ENCODE measurements at regions not wholly inside any gene's neighbourhood (a gene's known extent, or its start where the extent isn't known, plus 50 kb on each side); places are given as distances from the start of the nearest gene placed in this dataset.

DNA sequence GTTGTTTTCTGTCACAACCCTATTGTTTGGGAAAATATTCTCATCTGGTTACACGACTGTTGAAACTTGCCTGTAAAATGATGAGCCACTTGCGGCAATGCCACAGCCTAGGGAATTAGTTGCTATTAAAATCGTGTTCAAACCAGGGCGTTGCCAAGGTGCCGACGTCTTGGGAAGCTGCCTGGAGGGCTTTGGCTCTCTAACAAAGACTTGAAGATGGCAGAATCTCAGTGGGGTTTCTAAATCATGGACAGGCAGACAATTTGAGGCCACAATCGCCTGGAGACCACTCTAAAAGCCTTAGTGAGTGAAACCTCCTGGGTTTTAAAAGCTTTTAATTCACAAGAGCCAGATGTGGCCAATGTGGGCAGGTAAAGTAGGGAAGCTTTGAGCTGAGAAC lies 117.2 kb upstream of the BMAL1 start:
- DNase-seq (ENCODE audit: low read depth, low spot score) (no peak), ATAC-seq (no peak)
- no TSS peak for BruUV-seq (replicated peaks)
- in situ Hi-C loops (cut with HindIII; ENCODE audit: low pct_unique_long_range_greater_than_20kb, low sequenced_read_pairs): no loop called here
- intact Hi-C loops (cut with micrococcal nuclease; ENCODE audit: unreplicated experiment): no loop called here
- ChIA-PET CTCF (no interaction called here), POLR2A (no interaction called here)
- Histone ChIP-seq H3K27me3 (ENCODE audit: control insufficient read depth, insufficient read depth, low read length) (peaks cover 8% of the 10 kb centered on the region), H3K9me3 (ENCODE audit: control insufficient read depth, insufficient read depth, low read depth, low read length) (no peaks in the 10 kb centered on the region), H3K36me3 (ENCODE audit: control insufficient read depth, insufficient read depth, low read length) (no peaks in the 10 kb centered on the region), H3K4me1 (ENCODE audit: control insufficient read depth, insufficient read depth, low read length) (no peaks in the 10 kb centered on the region), H3K27ac (ENCODE audit: low read length) (no peak overlapping the region), H3K4me3 (ENCODE audit: low read depth in 2 of 2, low read length in 2 of 2) (no peak overlapping the region)
- TF ChIP-seq, protein P1, sequence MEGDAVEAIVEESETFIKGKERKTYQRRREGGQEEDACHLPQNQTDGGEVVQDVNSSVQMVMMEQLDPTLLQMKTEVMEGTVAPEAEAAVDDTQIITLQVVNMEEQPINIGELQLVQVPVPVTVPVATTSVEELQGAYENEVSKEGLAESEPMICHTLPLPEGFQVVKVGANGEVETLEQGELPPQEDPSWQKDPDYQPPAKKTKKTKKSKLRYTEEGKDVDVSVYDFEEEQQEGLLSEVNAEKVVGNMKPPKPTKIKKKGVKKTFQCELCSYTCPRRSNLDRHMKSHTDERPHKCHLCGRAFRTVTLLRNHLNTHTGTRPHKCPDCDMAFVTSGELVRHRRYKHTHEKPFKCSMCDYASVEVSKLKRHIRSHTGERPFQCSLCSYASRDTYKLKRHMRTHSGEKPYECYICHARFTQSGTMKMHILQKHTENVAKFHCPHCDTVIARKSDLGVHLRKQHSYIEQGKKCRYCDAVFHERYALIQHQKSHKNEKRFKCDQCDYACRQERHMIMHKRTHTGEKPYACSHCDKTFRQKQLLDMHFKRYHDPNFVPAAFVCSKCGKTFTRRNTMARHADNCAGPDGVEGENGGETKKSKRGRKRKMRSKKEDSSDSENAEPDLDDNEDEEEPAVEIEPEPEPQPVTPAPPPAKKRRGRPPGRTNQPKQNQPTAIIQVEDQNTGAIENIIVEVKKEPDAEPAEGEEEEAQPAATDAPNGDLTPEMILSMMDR (IDR thresholded peaks at IDR 0.05): no peak
- TF ChIP-seq, protein P2, sequence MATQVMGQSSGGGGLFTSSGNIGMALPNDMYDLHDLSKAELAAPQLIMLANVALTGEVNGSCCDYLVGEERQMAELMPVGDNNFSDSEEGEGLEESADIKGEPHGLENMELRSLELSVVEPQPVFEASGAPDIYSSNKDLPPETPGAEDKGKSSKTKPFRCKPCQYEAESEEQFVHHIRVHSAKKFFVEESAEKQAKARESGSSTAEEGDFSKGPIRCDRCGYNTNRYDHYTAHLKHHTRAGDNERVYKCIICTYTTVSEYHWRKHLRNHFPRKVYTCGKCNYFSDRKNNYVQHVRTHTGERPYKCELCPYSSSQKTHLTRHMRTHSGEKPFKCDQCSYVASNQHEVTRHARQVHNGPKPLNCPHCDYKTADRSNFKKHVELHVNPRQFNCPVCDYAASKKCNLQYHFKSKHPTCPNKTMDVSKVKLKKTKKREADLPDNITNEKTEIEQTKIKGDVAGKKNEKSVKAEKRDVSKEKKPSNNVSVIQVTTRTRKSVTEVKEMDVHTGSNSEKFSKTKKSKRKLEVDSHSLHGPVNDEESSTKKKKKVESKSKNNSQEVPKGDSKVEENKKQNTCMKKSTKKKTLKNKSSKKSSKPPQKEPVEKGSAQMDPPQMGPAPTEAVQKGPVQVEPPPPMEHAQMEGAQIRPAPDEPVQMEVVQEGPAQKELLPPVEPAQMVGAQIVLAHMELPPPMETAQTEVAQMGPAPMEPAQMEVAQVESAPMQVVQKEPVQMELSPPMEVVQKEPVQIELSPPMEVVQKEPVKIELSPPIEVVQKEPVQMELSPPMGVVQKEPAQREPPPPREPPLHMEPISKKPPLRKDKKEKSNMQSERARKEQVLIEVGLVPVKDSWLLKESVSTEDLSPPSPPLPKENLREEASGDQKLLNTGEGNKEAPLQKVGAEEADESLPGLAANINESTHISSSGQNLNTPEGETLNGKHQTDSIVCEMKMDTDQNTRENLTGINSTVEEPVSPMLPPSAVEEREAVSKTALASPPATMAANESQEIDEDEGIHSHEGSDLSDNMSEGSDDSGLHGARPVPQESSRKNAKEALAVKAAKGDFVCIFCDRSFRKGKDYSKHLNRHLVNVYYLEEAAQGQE (IDR thresholded peaks at IDR 0.05; ENCODE audit: insufficient read depth in 1 of 2, low read depth in 2 of 2, low read length in 1 of 2): no peak
- TF ChIP-seq SIN3A (IDR thresholded peaks at IDR 0.05; ENCODE audit: borderline replicate concordance, insufficient read depth, low read depth, low read length) (no peak), POLR2AphosphoS5 (IDR thresholded peaks at IDR 0.05; ENCODE audit: low read depth, low read length) (no peak), TCF7L2 (IDR thresholded peaks at IDR 0.05; ENCODE audit: low read depth, low read length) (no peak)

DNA sequence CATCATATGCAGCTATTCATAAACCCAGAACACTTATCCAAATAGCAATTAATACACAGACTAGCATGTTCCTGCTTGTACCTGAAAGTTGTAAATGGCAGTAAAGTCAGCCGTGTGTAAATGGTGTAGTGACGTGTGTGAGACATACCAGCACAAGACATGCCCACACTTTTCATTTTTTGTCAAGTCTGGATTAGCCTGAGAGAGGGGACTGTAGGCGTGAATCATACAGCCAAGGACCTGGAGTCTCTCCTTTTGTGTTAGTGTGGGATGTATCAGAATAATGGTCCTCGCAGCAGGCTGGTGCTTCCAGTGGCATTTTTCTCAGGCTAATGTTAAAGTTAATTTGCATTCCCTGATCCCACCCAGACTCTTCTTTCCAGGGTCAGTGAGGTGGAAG lies 116.8 kb upstream of the BMAL1 start:
- CTCF ChIA-PET: no interaction called here

More for the DNA sequence above, 116.8 kb upstream of the BMAL1 start:
- DNase-seq (ENCODE audit: low read depth, low spot score) (no peak), ATAC-seq (no peak)
- Histone ChIP-seq H3K27me3 (ENCODE audit: control insufficient read depth, insufficient read depth, low read length) (peaks cover 8% of the 10 kb centered on the region), H3K4me1 (ENCODE audit: control insufficient read depth, insufficient read depth, low read length) (no peaks in the 10 kb centered on the region), H3K27ac (ENCODE audit: low read length) (no peak overlapping the region), H3K36me3 (ENCODE audit: control insufficient read depth, insufficient read depth, low read length) (no peaks in the 10 kb centered on the region), H3K9me3 (ENCODE audit: control insufficient read depth, insufficient read depth, low read depth, low read length) (no peaks in the 10 kb centered on the region), H3K4me3 (ENCODE audit: low read depth in 2 of 2, low read length in 2 of 2) (no peak overlapping the region)
- POLR2A ChIA-PET: no interaction called here
- in situ Hi-C loops (cut with HindIII; ENCODE audit: low pct_unique_long_range_greater_than_20kb, low sequenced_read_pairs): no loop called here
- no TSS peak for BruUV-seq (replicated peaks)
- intact Hi-C loops (cut with micrococcal nuclease; ENCODE audit: unreplicated experiment): no loop called here
- TF ChIP-seq POLR2AphosphoS5 (IDR thresholded peaks at IDR 0.05; ENCODE audit: low read depth, low read length) (no peak), SIN3A (IDR thresholded peaks at IDR 0.05; ENCODE audit: borderline replicate concordance, insufficient read depth, low read depth, low read length) (no peak), TCF7L2 (IDR thresholded peaks at IDR 0.05; ENCODE audit: low read depth, low read length) (no peak)
- TF ChIP-seq, protein P2 (IDR thresholded peaks at IDR 0.05; ENCODE audit: insufficient read depth in 1 of 2, low read depth in 2 of 2, low read length in 1 of 2): no peak
- TF ChIP-seq, protein P1 (IDR thresholded peaks at IDR 0.05): no peak

All from Panc1 (cell line).